Inflammatory macrophage treated with lipopolysaccharide for 1 hour (primary cell): ENCODE measurements at regions not wholly inside any gene's neighbourhood (a gene's known extent, or its start where the extent isn't known, plus 50 kb on each side); places are given as distances from the start of the nearest gene placed in this dataset.

Experiments
- DNase-seq, 2 donors: peaks; one replicate each; pipeline ENCODE4 v3.0.0-alpha.2; 2020 to 2022

- DNase-seq: no peak
Observed at GRCh38 chr12:131533139-131533538, 177.8 kb upstream of the SFSWAP start.

GRCh38 chr12:131535779-131536178, 175.1 kb upstream of the SFSWAP start:
- DNase-seq: no peak

- no peak for DNase-seq
Observed at GRCh38 chr12:131536337-131536736, 174.6 kb upstream of the SFSWAP start.

- DNase-seq: no peak
Observed at GRCh38 chr12:131536766-131537165, 174.1 kb upstream of the SFSWAP start.

- DNase-seq: no peak
Observed at GRCh38 chr12:131537267-131537958, 173.5 kb upstream of the SFSWAP start.

- DNase-seq: no peak
Observed at GRCh38 chr12:131539381-131539780, 171.5 kb upstream of the SFSWAP start.

- DNase-seq: no peak
Observed at GRCh38 chr12:131540138-131540623, 170.7 kb upstream of the SFSWAP start.

- peak; percentile 18 to 39 for DNase-seq
Observed at GRCh38 chr12:131541512-131541911, 169.4 kb upstream of the SFSWAP start.

GRCh38 chr12:131542351-131542750, 168.5 kb upstream of the SFSWAP start:
- DNase-seq: no peak

GRCh38 chr12:131543040-131543439, 167.8 kb upstream of the SFSWAP start:
- DNase-seq: no peak

GRCh38 chr12:131547555-131547954, 163.3 kb upstream of the SFSWAP start:
- DNase-seq: no peak

- peak in 1 of 2 donors; percentile 12 for DNase-seq
Observed at GRCh38 chr12:131550121-131550520, 160.8 kb upstream of the SFSWAP start.

GRCh38 chr12:131551675-131552491, 159.0 kb upstream of the SFSWAP start:
- no peak for DNase-seq

- no peak for DNase-seq
Observed at GRCh38 chr12:131552492-131552863, 158.4 kb upstream of the SFSWAP start.

GRCh38 chr12:131553096-131553777, 157.7 kb upstream of the SFSWAP start:
- no peak for DNase-seq

- no peak for DNase-seq
Observed at GRCh38 chr12:131555197-131555846, 155.6 kb upstream of the SFSWAP start.

GRCh38 chr12:131555866-131556265, 155.0 kb upstream of the SFSWAP start:
- DNase-seq: no peak

- DNase-seq: no peak
Observed at GRCh38 chr12:131557078-131557709, 153.7 kb upstream of the SFSWAP start.

- no peak for DNase-seq
Observed at GRCh38 chr12:131559517-131560516, 151.1 kb upstream of the SFSWAP start.

GRCh38 chr12:131561051-131561450, 149.8 kb upstream of the SFSWAP start:
- no peak for DNase-seq
